ENCODE measurements at regions not wholly inside any gene's neighbourhood (a gene's known extent, or its start where the extent isn't known, plus 50 kb on each side); places are given as distances from the start of the nearest gene placed in this dataset.

DNA sequence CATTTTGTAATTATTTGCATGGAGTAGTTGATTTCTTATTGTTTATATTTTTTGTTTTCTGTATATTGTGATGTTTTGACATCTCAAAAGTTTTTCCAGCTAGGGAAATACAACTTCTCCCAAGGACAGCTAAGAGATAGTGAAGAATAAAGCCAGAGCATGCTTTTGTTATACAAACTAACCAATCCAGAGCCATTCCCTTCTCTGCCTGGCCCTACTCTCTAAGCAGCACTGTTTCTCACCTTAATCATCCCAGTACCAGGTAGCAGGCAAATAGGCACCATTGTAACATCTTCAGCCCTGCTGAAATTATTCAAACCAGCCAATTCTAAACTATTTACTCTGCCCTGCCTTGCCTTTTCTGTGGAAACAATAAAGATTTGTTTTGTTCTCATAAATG, 1063.4 kb upstream of the CHAC2 start:
- no peak overlapping the region for H3K4me3 ChIP-seq (ENCODE audit: low read depth, low read length, poor library complexity, severe bottlenecking)
- no peaks in the 10 kb centered on the region for H3K27me3 ChIP-seq (replicated peaks; ENCODE audit: insufficient read depth, low read depth, low read length, poor library complexity)
- H3K9me3 ChIP-seq (ENCODE audit: low read depth, low read length, poor library complexity, severe bottlenecking), result no peaks in the 10 kb centered on the region
- no peaks in the 10 kb centered on the region for H3K36me3 ChIP-seq (ENCODE audit: insufficient read depth, low read length, poor library complexity, severe bottlenecking)
- BruUV-seq (replicated peaks), result no TSS peak
- H3K27ac ChIP-seq (ENCODE audit: low read depth, low read length, poor library complexity, severe bottlenecking), result no peak overlapping the region
- ChIA-PET POLR2A (ENCODE audit: low non-redundant PET) (no interaction called here), CTCF (no interaction called here)
- TF ChIP-seq, protein P1, sequence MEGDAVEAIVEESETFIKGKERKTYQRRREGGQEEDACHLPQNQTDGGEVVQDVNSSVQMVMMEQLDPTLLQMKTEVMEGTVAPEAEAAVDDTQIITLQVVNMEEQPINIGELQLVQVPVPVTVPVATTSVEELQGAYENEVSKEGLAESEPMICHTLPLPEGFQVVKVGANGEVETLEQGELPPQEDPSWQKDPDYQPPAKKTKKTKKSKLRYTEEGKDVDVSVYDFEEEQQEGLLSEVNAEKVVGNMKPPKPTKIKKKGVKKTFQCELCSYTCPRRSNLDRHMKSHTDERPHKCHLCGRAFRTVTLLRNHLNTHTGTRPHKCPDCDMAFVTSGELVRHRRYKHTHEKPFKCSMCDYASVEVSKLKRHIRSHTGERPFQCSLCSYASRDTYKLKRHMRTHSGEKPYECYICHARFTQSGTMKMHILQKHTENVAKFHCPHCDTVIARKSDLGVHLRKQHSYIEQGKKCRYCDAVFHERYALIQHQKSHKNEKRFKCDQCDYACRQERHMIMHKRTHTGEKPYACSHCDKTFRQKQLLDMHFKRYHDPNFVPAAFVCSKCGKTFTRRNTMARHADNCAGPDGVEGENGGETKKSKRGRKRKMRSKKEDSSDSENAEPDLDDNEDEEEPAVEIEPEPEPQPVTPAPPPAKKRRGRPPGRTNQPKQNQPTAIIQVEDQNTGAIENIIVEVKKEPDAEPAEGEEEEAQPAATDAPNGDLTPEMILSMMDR (conservative IDR thresholded peaks at IDR 0.05; ENCODE audit: low read depth, low read length), result no peak
- TF ChIP-seq EZH2 (IDR thresholded peaks at IDR 0.05; ENCODE audit: borderline replicate concordance, low read depth, low read length, poor library complexity, severe bottlenecking), result no peak
- no peak for DNase-seq (ENCODE audit: low spot score)
- H3K4me1 ChIP-seq (ENCODE audit: insufficient read depth, low read length, poor library complexity, severe bottlenecking), result no peaks in the 10 kb centered on the region
- intact Hi-C loops (cut with micrococcal nuclease; ENCODE audit: unreplicated experiment), result no loop called here

DNA sequence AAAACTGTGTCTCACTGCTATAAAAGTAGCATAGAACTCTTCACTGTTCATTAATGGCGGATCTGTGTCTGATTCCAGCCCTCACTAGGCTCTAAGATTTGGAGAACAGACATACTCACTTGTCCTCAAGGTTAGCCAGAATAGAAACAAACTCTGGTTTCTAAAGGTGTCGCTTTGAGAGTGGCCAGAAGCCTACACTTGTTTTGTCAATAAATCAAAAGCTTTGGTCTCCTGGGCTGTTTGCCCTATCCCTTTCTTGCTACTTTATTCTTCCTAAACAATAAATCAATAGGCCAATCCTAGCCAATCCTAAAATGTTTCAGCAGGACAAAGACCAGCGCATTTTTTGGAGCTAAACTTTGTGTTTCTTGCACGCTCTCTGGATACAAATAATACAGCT, 1064.6 kb upstream of the CHAC2 start:
- CTCF ChIA-PET, result no interaction called here
- H3K4me1 ChIP-seq (ENCODE audit: insufficient read depth, low read length, poor library complexity, severe bottlenecking), result no peaks in the 10 kb centered on the region
- no peaks in the 10 kb centered on the region for H3K27me3 ChIP-seq (replicated peaks; ENCODE audit: insufficient read depth, low read depth, low read length, poor library complexity)
- no peaks in the 10 kb centered on the region for H3K9me3 ChIP-seq (ENCODE audit: low read depth, low read length, poor library complexity, severe bottlenecking)
- POLR2A ChIA-PET (ENCODE audit: low non-redundant PET), result no interaction called here
- H3K36me3 ChIP-seq (ENCODE audit: insufficient read depth, low read length, poor library complexity, severe bottlenecking), result no peaks in the 10 kb centered on the region
- TF ChIP-seq EZH2 (IDR thresholded peaks at IDR 0.05; ENCODE audit: borderline replicate concordance, low read depth, low read length, poor library complexity, severe bottlenecking), result no peak
- TF ChIP-seq, protein P1 (conservative IDR thresholded peaks at IDR 0.05; ENCODE audit: low read depth, low read length), result no peak
- no peak overlapping the region for H3K4me3 ChIP-seq (ENCODE audit: low read depth, low read length, poor library complexity, severe bottlenecking)
- no TSS peak for BruUV-seq (replicated peaks)
- no peak for DNase-seq (ENCODE audit: low spot score)
- intact Hi-C loops (cut with micrococcal nuclease; ENCODE audit: unreplicated experiment), result no loop called here
- no peak overlapping the region for H3K27ac ChIP-seq (ENCODE audit: low read depth, low read length, poor library complexity, severe bottlenecking)

DNA sequence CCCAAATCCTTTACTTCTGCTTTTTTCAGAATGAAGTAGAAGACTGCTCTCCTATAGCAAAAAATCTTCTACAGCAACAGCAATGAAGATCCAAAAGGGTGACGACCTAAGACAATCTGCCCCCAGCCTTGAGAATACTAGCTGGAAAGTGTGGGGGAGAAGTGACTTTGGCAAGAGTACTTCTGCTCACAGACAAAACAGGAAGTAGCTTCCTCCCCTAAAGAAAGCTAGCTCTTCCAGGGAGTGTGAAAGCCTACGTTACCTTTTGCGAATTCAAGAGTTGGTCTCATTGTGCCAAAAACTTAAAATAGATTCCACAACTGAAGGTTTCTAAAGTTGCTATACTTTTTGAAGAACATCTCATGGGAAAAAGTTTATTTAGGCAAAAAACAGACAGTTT, 1069.2 kb upstream of the CHAC2 start:
- Histone ChIP-seq H3K27ac (ENCODE audit: low read depth, low read length, poor library complexity, severe bottlenecking) (no peak overlapping the region), H3K4me3 (ENCODE audit: low read depth, low read length, poor library complexity, severe bottlenecking) (no peak overlapping the region), H3K27me3 (replicated peaks; ENCODE audit: insufficient read depth, low read depth, low read length, poor library complexity) (no peaks in the 10 kb centered on the region), H3K9me3 (ENCODE audit: low read depth, low read length, poor library complexity, severe bottlenecking) (no peaks in the 10 kb centered on the region), H3K36me3 (ENCODE audit: insufficient read depth, low read length, poor library complexity, severe bottlenecking) (no peaks in the 10 kb centered on the region), H3K4me1 (ENCODE audit: insufficient read depth, low read length, poor library complexity, severe bottlenecking) (no peaks in the 10 kb centered on the region)
- TF ChIP-seq, protein P1 (conservative IDR thresholded peaks at IDR 0.05; ENCODE audit: low read depth, low read length), result no peak
- no peak for TF ChIP-seq EZH2 (IDR thresholded peaks at IDR 0.05; ENCODE audit: borderline replicate concordance, low read depth, low read length, poor library complexity, severe bottlenecking)
- ChIA-PET POLR2A (ENCODE audit: low non-redundant PET) (no interaction called here), CTCF (no interaction called here)
- DNase-seq (ENCODE audit: low spot score), result no peak
- no TSS peak for BruUV-seq (replicated peaks)
- intact Hi-C loops (cut with micrococcal nuclease; ENCODE audit: unreplicated experiment), result no loop called here
